SIG-M5 treated with dmso at 0.1 percent for 504 hours (cell line): ENCODE measurements at regions not wholly inside any gene's neighbourhood (a gene's known extent, or its start where the extent isn't known, plus 50 kb on each side); places are given as distances from the start of the nearest gene placed in this dataset.

Source experiments
- DNase-seq: peaks from one replicate; lab custom pipeline; 2025; ENCODE audit not compliant: unreplicated experiment; lab: John Stamatoyannopoulos, UW

- DNase-seq = no peak
Measured at GRCh38 chr4:100970414-100970813, 376.9 kb downstream of the PPP3CA start.

GRCh38 chr4:100969925-100970324, 377.4 kb downstream of the PPP3CA start:
- no peak for DNase-seq

- DNase-seq = no peak
Measured at GRCh38 chr4:100968046-100968445, 379.3 kb downstream of the PPP3CA start.

GRCh38 chr4:100963627-100964026, 383.7 kb downstream of the PPP3CA start:
- no peak for DNase-seq

GRCh38 chr4:100962698-100963097, 384.6 kb downstream of the PPP3CA start:
- DNase-seq = no peak

DNA sequence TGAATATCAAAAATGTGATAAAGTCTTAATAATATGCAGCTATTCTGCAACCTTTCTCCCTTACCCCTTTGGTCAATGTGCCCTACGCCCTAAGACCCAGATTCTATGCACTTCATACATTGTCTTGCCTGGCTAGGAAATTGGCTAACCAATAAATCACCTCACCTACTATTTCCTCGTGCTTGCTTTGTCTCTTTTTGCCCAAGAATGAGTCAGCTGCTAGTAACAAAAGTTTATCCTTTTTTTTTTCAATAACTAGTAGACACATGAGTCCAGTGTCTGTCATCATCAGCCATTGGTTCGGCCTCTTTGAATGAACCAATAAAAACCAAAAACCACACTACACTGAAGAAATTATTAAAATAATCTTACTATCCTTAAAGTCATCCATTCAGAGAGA, 387.1 kb downstream of the PPP3CA start:
- no peak for DNase-seq

DNA sequence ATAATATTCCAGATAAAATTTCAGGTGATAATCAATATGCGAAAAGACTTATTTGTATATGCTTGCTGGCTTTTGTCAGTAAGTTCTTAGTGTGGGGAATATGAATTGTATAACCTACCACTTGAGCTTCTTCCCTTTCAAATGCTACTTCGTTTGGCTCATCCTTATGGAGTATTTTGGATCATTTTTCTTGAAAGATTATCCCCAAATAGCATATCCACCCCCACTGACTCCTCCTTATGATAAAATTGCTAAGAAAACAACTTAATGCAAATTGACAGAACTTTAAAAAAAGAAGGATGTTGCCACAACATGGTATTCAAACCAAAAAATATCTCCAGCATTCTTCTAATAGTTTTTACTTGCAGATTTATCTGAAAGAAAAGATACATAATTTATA, 393.3 kb downstream of the PPP3CA start:
- no peak for DNase-seq

- DNase-seq = no peak
Measured at GRCh38 chr4:100953616-100954015, 393.7 kb downstream of the PPP3CA start.

DNA sequence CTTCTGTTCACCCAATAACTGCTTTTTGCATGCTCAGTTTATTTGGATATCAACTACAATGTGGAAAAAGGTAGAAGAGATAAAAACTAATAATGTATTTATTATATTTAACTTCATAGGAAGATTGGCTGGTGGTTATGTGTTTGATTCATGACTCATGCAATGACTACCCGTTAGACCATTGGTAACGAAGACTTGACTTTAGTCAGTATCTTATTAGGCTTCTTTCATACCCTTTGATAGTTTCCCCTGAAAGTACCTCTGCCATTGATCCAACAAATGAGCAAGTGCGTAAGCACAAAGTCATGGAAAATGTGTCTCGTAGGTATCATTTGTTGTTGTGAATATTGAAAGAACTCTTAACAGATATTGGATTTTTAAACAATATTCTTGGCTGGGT, 394.7 kb downstream of the PPP3CA start:
- no peak for DNase-seq

- no peak for DNase-seq
Measured at GRCh38 chr4:100949350-100949935, 397.9 kb downstream of the PPP3CA start.

GRCh38 chr4:100948911-100949310, 398.4 kb downstream of the PPP3CA start:
- no peak for DNase-seq

GRCh38 chr4:100945789-100946188, 401.5 kb downstream of the PPP3CA start:
- no peak for DNase-seq

DNA sequence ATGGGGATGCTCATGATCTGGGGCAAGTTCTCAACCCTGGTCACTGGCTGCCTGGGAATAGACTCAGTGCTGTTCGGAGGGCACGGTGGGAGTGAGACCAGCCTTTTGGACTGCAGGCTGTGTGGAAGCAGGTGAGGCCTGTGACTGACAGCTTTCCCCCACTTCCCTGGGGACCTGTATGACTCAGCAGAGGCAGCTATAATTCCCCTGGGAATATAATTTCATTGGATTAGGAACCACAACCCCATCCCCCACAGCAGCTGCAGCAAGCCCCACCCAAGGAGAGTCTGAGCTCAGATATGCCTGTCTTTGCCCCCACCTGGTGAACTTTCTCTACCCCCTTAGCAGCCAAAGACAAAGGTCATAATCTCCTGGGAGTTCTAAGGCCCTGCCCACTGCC, 408.6 kb downstream of the PPP3CA start:
- no peak for DNase-seq

- DNase-seq = no peak
Measured at GRCh38 chr4:100936661-100937375, 410.5 kb downstream of the PPP3CA start.

DNA sequence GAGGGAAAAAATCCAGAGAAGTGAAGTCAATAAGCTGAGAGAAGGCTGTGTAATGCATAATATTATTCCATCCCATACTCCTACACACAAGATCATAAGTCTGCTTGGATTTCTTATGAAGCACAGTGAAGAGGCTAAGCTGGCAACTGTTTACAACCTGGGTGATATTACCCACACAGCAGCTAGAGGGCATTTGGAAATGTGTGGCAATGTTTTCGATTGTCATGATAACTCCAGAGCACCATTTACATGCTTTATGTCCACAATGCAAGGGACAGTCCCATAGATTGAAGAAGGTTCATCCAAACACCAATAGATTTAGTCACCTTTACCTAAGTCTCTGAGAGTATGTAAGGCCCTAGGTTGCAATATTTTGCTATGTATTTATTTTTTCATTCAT, 412.2 kb downstream of the PPP3CA start:
- peak; percentile 5 for DNase-seq

GRCh38 chr4:100933628-100934027, 413.7 kb downstream of the PPP3CA start:
- no peak for DNase-seq

- no peak for DNase-seq
Measured at GRCh38 chr4:100929758-100930157, 411.9 kb upstream of the EMCN start.

GRCh38 chr4:100929135-100929534, 411.3 kb upstream of the EMCN start:
- DNase-seq = no peak

DNA sequence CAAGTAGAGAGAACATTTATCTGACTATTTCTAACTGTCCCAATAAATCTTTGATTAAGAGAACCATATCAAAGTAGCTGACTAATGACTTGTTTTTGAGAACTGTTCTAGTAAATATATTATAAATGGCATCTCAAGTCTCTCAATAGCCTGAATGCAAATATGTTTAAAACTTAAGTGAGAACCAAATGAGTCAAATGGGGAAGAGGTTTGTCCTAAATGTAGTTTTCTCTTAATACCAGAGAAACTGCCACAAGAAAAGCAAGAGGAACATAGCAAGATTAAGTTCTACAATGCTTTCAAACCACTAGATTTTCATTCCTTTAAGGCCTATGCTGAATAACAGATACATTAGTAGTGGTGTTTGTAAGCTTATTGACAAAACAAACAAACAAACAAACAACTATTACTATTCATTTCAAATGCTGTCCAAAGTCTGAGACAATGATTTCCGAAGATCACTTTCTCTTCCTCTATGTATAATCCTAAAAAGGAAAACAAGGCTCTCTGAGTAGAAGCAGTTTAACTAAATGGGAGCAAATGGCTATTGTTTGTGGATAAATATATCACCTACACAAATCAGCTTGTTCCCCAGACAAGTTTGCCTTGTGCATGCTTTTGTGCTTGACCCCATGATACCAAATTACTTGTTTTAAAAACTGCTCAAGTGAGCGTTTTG, 408.4 kb upstream of the EMCN start:
- no peak for DNase-seq

GRCh38 chr4:100913685-100914084, 395.9 kb upstream of the EMCN start:
- DNase-seq = no peak

DNA sequence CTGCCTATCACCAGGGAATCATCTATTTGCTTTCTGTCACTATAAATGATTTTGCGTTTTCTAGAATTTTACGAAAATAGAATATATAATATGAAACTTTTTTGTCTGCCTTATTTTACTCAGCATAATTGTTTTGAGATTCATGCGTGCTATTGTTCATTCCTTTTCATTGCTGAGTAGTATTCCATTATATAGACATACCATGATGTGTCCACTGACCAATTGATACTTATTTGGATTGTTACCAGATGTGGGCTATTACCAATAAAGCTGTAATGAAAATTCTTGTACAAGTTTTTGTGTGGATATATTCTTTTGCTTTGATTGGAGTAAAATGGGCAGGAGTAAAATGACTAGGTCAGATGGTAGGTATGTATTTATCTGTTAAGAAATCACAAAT, 390.7 kb upstream of the EMCN start:
- no peak for DNase-seq
